Activated T-cell treated with anti-CD3 and anti-CD28 coated beads, Interleukin-2, amount 50 U/mL, for 24 hours (primary cell): ENCODE measurements at regions not wholly inside any gene's neighbourhood (a gene's known extent, or its start where the extent isn't known, plus 50 kb on each side); places are given as distances from the start of the nearest gene placed in this dataset.

Source experiments
- DNase-seq: peaks from one replicate; pipeline ENCODE4 v3.0.0-alpha.2; 2020
- H3K27ac Mint-ChIP-seq: 2 replicates; pipeline ENCODE4 v1.8.0; 2020; ENCODE audit warnings: mild to moderate bottlenecking, mixed read lengths
- H3K27me3 Mint-ChIP-seq: 2 replicates; pipeline ENCODE4 v1.8.0; 2020; ENCODE audit warnings: mixed read lengths
- H3K36me3 Mint-ChIP-seq: 2 replicates; pipeline ENCODE4 v1.8.0; 2020; ENCODE audit warnings: low read depth, mixed read lengths
- H3K4me1 Mint-ChIP-seq: 2 replicates; pipeline ENCODE4 v1.8.0; 2020; ENCODE audit warnings: low read depth, mixed read lengths
- H3K4me3 Mint-ChIP-seq: 2 replicates; pipeline ENCODE4 v1.8.0; 2020; ENCODE audit warnings: mild to moderate bottlenecking, moderate library complexity, mixed read lengths
- H3K9me3 Mint-ChIP-seq: 2 replicates; pipeline ENCODE4 v1.8.0; 2020; ENCODE audit warnings: mixed read lengths

DNA sequence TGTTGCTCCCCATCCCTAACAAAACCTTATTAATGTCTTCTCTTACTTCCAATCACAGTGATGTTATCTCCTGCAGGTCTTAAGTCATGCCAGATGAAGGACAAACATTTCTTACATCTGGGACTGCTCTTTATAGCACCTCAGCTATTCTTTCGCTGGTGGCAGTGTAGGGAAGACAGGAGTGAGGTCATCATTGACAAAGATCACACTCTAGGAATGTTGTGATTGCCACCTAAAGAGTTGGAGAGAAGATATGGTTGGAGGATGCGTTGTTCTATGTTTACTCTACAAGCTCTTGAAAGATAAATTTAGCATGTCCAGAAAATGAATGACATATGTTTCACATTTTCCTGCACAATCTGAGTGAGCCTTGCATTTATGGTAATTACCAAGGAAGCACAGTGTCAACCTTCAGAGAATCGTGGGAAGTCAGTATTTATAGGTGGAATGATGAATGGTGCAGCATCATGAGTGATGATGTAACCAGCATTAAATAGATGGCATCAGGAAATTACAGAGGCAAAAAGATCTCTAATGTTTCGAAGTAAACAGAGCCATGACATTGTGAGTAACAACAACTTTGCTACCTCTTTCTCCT lies 188.1 kb upstream of the STEAP1 start:
- H3K36me3 Mint-ChIP-seq, result no peaks in the 10 kb centered on the region
- no peak overlapping the region for H3K4me3 Mint-ChIP-seq
- no peaks in the 10 kb centered on the region for H3K4me1 Mint-ChIP-seq
- no peak overlapping the region for H3K27ac Mint-ChIP-seq
- H3K27me3 Mint-ChIP-seq, result no peaks in the 10 kb centered on the region
- H3K9me3 Mint-ChIP-seq, result peaks cover 4% of the 10 kb centered on the region
- DNase-seq, result no peak

GRCh38 chr7:89975577-89975976 lies 178.7 kb upstream of the STEAP1 start:
- Mint-ChIP-seq H3K27ac (no peak overlapping the region), H3K4me1 (no peaks in the 10 kb centered on the region), H3K36me3 (no peaks in the 10 kb centered on the region), H3K9me3 (no peaks in the 10 kb centered on the region), H3K4me3 (no peak overlapping the region), H3K27me3 (no peaks in the 10 kb centered on the region)
- no peak for DNase-seq

- Mint-ChIP-seq H3K27me3 (no peaks in the 10 kb centered on the region), H3K4me3 (no peak overlapping the region), H3K36me3 (no peaks in the 10 kb centered on the region), H3K9me3 (peaks cover 3% of the 10 kb centered on the region), H3K27ac (no peak overlapping the region), H3K4me1 (no peaks in the 10 kb centered on the region)
- no peak for DNase-seq
Observed at GRCh38 chr7:89987665-89988064, 166.6 kb upstream of the STEAP1 start.

DNA sequence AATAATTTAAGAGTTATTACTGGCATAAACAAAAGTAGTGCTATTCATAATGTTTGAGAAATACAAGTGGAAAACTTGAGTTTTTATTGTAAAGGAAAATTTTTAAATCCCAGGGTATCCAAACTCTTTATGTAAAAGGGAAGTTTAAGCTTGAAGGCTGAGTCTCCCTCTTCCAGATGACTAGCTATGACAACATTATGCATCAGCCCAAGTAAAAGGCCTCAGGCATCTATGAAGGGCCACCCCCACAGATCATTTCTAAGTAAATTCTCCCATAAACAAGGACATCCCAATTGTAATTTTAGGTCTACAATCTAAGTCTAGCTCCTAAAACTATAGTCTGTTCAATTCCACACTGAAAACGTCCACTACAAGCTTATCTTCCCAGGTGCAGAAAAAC lies 166.2 kb upstream of the STEAP1 start:
- H3K27me3 Mint-ChIP-seq, result no peaks in the 10 kb centered on the region
- no peak overlapping the region for H3K27ac Mint-ChIP-seq
- DNase-seq, result no peak
- no peaks in the 10 kb centered on the region for H3K4me1 Mint-ChIP-seq
- H3K9me3 Mint-ChIP-seq, result peaks cover 3% of the 10 kb centered on the region
- no peak overlapping the region for H3K4me3 Mint-ChIP-seq
- no peaks in the 10 kb centered on the region for H3K36me3 Mint-ChIP-seq

GRCh38 chr7:89989454-89989853 lies 164.8 kb upstream of the STEAP1 start:
- no peaks in the 10 kb centered on the region for H3K4me1 Mint-ChIP-seq
- no peaks in the 10 kb centered on the region for H3K36me3 Mint-ChIP-seq
- H3K9me3 Mint-ChIP-seq, result peaks cover 3% of the 10 kb centered on the region
- no peak for DNase-seq
- no peak overlapping the region for H3K4me3 Mint-ChIP-seq
- H3K27ac Mint-ChIP-seq, result no peak overlapping the region
- no peaks in the 10 kb centered on the region for H3K27me3 Mint-ChIP-seq

DNA sequence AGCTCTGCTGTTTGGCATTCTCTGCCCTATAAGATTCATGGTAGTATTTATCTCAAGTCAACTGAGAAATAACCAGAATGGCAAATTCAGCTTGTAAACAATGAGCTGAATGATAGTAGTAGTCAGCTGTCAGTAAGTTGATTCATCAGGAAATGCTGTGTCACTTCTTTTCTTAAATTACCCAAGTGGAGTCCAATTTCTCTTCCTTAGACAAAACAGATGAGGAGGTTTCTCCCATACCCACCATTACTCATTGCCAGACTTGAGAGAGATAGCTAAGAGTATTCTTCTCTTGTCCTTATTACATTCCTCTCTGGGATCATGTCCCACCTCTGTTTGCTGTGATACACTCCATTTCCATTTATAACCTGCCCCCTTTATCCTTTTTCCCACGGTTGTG lies 159.8 kb upstream of the STEAP1 start:
- no peaks in the 10 kb centered on the region for H3K27me3 Mint-ChIP-seq
- H3K27ac Mint-ChIP-seq, result no peak overlapping the region
- no peak overlapping the region for H3K4me3 Mint-ChIP-seq
- DNase-seq, result no peak
- no peaks in the 10 kb centered on the region for H3K36me3 Mint-ChIP-seq
- H3K4me1 Mint-ChIP-seq, result no peaks in the 10 kb centered on the region
- peaks cover 15% of the 10 kb centered on the region for H3K9me3 Mint-ChIP-seq

- Mint-ChIP-seq H3K27me3 (no peaks in the 10 kb centered on the region), H3K27ac (no peak overlapping the region), H3K9me3 (peaks cover 12% of the 10 kb centered on the region), H3K4me1 (no peaks in the 10 kb centered on the region), H3K36me3 (no peaks in the 10 kb centered on the region), H3K4me3 (no peak overlapping the region)
- no peak for DNase-seq
Observed at GRCh38 chr7:89998554-89998953, 155.7 kb upstream of the STEAP1 start.

DNA sequence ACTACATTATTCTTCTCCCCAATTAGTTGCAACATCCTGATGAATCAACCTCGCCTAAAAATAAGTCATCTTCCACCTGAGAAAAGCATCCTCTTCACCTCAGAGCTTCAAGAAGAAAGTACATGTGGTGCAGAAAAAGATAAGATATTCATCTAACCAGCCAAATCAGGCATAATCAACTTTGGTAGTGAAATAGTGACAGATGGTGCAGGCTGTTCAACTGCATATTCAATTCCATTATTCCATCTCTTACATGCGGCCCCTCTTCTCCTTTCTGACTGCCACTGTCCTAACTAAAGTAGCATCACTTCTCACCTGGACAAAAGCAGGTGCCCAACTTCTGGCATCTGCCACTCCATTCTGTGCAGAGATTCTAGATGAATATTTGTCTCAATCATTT lies 148.4 kb upstream of the STEAP1 start:
- no peaks in the 10 kb centered on the region for H3K36me3 Mint-ChIP-seq

GRCh38 chr7:90007001-90007654 lies 147.1 kb upstream of the STEAP1 start:
- Mint-ChIP-seq H3K4me1 (no peaks in the 10 kb centered on the region), H3K36me3 (no peaks in the 10 kb centered on the region), H3K27me3 (no peaks in the 10 kb centered on the region), H3K4me3 (no peak overlapping the region), H3K27ac (no peak overlapping the region), H3K9me3 (no peaks in the 10 kb centered on the region)
- DNase-seq, result no peak

More for the DNA sequence above, 148.4 kb upstream of the STEAP1 start:
- Mint-ChIP-seq H3K27ac (no peak overlapping the region), H3K4me3 (no peak overlapping the region), H3K27me3 (no peaks in the 10 kb centered on the region), H3K4me1 (no peaks in the 10 kb centered on the region), H3K9me3 (no peaks in the 10 kb centered on the region)
- no peak for DNase-seq

DNA sequence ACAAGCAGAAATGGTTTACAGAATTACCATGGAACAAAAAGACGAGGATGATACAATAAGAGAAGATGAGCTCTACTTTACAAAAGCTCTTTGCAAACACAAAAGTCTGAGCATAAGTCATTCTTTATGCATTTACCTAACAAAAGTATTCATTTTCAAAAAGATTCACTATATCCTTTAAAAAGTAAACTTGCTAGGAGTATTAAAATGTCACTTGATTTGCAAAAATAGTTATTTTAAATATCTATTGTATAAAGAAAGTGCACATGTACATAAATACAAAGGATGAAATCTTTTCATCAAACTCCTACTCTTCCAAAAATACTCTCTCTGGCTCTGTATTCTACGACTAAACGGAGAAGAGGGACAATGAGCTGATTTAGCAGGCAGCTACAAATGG lies 146.4 kb upstream of the STEAP1 start:
- H3K27ac Mint-ChIP-seq, result no peak overlapping the region
- H3K4me1 Mint-ChIP-seq, result no peaks in the 10 kb centered on the region
- H3K9me3 Mint-ChIP-seq, result no peaks in the 10 kb centered on the region
- H3K27me3 Mint-ChIP-seq, result no peaks in the 10 kb centered on the region
- H3K4me3 Mint-ChIP-seq, result no peak overlapping the region
- no peaks in the 10 kb centered on the region for H3K36me3 Mint-ChIP-seq
- DNase-seq, result no peak

- Mint-ChIP-seq H3K9me3 (peaks cover 7% of the 10 kb centered on the region), H3K36me3 (no peaks in the 10 kb centered on the region), H3K4me1 (no peaks in the 10 kb centered on the region), H3K4me3 (no peak overlapping the region), H3K27ac (no peak overlapping the region), H3K27me3 (no peaks in the 10 kb centered on the region)
- DNase-seq, result no peak
Observed at GRCh38 chr7:90022213-90022612, 132.1 kb upstream of the STEAP1 start.

DNA sequence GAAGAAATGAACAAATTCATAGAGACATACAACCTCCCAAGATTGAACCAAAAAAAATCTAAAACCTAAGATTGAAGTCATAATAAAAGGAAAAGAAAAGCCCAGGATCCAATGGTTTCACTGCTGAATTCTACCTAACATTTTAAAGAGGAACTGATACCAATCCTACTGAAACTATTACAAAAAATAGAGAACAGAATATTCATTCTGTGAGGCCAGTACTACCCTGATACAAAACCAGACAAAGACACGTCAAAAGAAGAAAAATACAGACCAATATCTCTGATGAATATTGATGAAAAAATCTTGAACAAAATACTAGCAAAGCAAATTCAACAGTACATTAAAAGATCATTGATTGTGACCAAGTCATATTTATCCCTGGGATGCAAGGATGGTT lies 128.5 kb upstream of the STEAP1 start:
- no peaks in the 10 kb centered on the region for H3K4me1 Mint-ChIP-seq
- peaks cover 13% of the 10 kb centered on the region for H3K9me3 Mint-ChIP-seq
- H3K4me3 Mint-ChIP-seq, result no peak overlapping the region
- no peaks in the 10 kb centered on the region for H3K27me3 Mint-ChIP-seq
- no peaks in the 10 kb centered on the region for H3K36me3 Mint-ChIP-seq
- no peak for DNase-seq
- H3K27ac Mint-ChIP-seq, result no peak overlapping the region

DNA sequence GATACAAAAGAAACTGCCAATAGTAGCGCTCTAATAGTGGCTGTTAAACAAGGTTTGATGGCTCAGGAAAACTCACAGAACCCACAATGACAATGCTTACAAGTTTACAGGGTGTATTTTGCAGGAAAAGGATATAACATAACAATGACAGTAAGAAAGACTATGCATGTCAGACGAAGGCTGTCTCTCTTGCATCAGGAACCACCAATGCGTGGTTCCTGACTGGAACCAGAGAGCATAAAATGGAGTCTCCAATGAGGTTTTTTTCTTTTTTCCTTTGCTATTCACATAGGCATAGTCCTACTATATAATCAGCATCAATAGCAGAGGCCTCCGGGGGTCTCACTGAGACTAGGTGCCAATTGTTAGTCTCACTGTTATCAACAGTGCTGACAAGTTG lies 120.4 kb upstream of the STEAP1 start:
- DNase-seq, result no peak
- Mint-ChIP-seq H3K27me3 (no peaks in the 10 kb centered on the region), H3K4me3 (no peak overlapping the region), H3K36me3 (no peaks in the 10 kb centered on the region), H3K4me1 (no peaks in the 10 kb centered on the region), H3K27ac (no peak overlapping the region), H3K9me3 (no peaks in the 10 kb centered on the region)

GRCh38 chr7:90053094-90053493 lies 101.2 kb upstream of the STEAP1 start:
- Mint-ChIP-seq H3K27ac (no peak overlapping the region), H3K4me1 (no peaks in the 10 kb centered on the region), H3K36me3 (no peaks in the 10 kb centered on the region), H3K9me3 (no peaks in the 10 kb centered on the region), H3K4me3 (no peak overlapping the region), H3K27me3 (no peaks in the 10 kb centered on the region)
- DNase-seq, result no peak

GRCh38 chr7:90061077-90061476 lies 93.2 kb upstream of the STEAP1 start:
- H3K4me3 Mint-ChIP-seq, result no peak overlapping the region
- no peaks in the 10 kb centered on the region for H3K4me1 Mint-ChIP-seq
- no peak overlapping the region for H3K27ac Mint-ChIP-seq
- no peaks in the 10 kb centered on the region for H3K27me3 Mint-ChIP-seq
- no peaks in the 10 kb centered on the region for H3K36me3 Mint-ChIP-seq
- H3K9me3 Mint-ChIP-seq, result no peaks in the 10 kb centered on the region
- DNase-seq, result no peak

DNA sequence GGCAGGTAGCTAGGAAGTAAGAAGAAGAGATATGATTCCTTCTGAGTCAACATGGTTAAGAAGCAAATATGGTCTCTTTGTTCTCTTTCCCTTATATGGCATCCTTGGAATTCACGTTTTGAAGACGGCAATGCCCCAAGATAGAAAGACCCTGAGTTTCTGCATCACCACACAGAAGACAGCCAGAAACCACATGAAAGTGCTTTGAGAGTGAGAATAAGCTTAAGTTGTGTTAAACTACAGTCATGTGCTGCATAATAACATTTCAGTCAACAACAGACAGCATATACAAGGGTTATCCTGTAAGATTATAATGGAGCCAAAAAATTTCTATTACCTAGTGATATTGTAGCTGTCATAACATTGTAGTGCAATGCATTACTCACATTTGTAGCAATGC lies 89.9 kb upstream of the STEAP1 start:
- Mint-ChIP-seq H3K4me1 (no peaks in the 10 kb centered on the region), H3K9me3 (no peaks in the 10 kb centered on the region), H3K27me3 (peaks cover 3% of the 10 kb centered on the region), H3K4me3 (no peak overlapping the region), H3K36me3 (no peaks in the 10 kb centered on the region), H3K27ac (no peak overlapping the region)
- DNase-seq, result no peak
